ENCODE measurements at regions not wholly inside any gene's neighbourhood (a gene's known extent, or its start where the extent isn't known, plus 50 kb on each side); places are given as distances from the start of the nearest gene placed in this dataset.
"Not testable (repeated sequence)": the region's sequence is repeated elsewhere in the genome, so short reads cannot be mapped to it uniquely, and the experiment has no call there.

- DNase-seq = not testable (repeated sequence)
These were observed 50.8 kb downstream of the PPIAL4G start for GRCh38 chr1:148432318-148432717.

DNA sequence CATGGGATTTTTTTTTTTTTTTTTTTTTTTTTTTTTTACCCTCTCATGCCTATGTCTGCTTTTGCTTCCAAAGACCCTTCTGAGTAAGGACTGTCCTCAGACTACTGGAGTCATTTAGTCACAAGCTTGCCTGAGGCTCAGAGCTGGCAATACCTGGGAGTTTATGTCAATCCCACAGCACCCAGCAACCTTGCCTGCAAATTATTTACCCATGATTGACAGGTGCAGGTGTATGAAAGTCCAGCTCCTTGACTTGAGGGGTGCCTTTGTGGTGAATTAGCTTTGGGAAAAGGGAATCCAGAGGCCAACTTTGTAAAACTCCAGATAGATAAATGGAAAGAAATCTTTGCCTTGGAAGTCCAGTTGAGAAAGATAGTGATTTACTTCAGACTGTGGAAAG, 53.2 kb downstream of the PPIAL4G start:
- DNase-seq = not testable (repeated sequence)

DNA sequence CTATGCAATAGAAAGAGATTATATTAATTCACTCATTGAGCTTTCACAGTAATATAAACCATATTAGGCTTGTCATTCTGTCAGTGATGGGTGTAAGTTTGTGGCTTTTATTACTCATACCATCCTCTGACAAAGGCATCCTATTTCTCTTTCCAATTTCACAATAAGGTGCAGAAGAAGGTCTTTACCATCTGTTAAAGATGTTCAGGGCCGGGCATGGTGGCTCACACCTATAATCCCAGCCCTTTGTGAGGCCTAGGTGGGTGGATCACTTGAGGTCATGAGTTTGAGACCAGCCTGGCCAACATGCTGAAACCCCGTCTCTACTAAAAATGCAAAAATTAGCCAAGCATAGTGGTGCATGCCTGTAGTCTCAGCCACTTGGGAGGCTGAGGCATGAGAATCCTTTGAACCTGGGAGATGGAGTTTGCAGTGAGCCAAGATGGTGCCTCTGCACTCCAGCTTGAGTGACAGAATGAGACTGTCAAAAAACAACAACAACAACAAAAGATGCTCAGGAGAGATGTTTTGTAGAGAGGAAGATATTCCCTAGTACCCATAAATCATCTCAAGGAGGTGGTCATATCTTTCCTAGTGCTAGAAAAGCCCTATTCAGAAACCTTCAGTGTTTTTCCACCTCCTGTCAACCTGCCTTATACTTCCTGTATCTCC, 56.0 kb downstream of the PPIAL4G start:
- not testable (repeated sequence) for DNase-seq

- not testable (repeated sequence) for DNase-seq
These were observed 56.7 kb downstream of the PPIAL4G start for GRCh38 chr1:148426385-148426784.

- not testable (repeated sequence) for DNase-seq
These were observed 58.7 kb downstream of the PPIAL4G start for GRCh38 chr1:148424143-148425003.

DNA sequence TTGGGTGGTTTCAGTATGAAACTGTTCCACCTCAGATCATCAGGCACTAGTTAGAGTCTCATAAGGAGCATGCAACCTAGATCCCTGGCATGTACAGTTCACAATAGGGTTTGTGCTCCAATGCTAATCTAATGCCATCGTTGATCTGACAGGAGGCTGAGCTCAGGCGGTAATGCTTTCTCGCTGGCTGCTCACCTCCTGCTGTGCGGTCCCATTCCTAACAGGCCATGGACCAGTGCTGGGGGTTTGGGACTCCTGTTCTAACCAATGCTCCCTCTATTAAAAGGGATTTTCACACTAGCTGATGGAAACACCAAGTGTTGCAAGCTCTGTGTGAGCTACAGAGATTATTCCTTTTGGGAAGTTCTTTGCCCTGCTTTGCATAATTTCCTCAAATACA, 60.2 kb downstream of the PPIAL4G start:
- DNase-seq = not testable (repeated sequence)

DNA sequence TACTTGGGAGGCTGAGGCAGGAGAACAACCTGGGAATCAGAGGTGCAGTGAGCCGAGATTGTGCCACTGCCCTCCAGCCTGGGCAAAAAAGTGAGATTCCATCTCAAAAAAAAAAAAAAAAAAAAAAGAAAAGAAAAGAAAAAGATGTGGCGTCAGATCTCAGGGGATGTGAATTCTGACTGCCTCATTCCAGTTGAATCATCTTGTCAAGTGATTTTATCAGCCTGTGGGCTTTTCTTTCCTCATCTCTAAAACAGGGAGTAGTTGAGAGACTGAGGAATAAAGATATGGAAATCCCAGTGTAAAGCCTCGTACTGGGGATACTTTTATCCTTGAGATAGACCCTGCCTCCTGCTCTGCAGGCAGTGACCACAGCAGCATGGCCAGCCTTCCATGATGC, 65.9 kb downstream of the PPIAL4G start:
- not testable (repeated sequence) for DNase-seq

- DNase-seq = not testable (repeated sequence)
These were observed 69.7 kb downstream of the PPIAL4G start for GRCh38 chr1:148413385-148413784.

DNA sequence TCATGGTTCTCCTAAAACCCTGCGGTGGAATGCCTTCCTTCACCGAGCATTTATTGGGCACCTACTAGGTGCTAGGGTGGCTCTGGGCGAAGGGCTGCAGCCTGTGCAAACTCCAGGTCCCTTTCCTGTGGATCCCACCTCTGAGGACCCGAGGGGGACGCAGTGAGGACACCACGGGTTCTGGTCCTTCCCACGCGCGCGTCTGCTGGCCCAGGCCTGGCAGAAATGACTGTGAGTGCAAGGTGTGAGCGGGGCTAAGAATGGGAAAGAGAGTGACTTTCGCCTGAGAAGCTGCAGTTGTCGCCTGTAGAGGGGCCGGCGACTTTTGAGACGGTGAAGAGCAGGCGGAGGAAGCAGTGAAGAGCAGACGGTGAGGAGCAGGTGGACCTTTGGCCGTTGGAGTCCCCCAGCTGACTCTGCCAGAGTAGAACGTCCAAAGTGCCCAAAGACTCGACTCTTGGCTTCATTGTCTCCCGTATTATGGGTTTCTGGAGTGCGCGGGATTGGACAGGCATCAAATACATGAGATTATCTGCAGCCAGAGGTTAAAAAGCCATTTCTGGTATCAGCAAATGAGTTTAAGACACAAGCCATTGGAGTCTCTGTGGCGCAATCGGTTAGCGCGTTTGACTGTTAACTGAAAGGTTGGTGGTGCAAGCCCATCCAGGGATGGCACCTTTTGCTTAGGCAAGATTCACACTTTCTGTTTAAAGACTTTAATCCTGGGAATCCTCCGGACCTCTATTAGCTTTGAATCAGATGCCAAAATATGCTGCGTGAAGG, 78.1 kb downstream of the PPIAL4G start:
- DNase-seq = not testable (repeated sequence)

- DNase-seq = not testable (repeated sequence)
These were observed 79.2 kb downstream of the PPIAL4G start for GRCh38 chr1:148403925-148404324.

DNA sequence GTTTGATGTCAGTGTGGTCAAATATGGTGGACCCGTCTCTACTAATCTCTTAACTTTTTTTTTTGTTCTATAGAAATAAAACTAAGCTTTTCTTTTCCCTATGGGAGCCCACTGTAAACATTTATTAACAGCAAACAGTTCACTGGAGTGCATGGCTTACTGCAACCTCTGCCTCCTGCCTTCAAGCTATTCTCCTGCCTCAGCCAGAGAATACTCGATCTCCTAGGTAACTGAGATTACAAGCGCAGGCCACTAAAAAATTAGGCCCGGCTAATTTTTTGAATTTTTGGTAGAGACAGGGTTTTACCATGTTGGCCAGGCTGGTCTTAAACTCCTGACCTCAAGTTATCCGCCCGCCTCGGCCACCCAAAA, 80.0 kb downstream of the PPIAL4G start:
- DNase-seq = not testable (repeated sequence)

GRCh38 chr1:148402152-148403084, 80.7 kb downstream of the PPIAL4G start:
- not testable (repeated sequence) for DNase-seq

GRCh38 chr1:148397516-148397915, 85.6 kb downstream of the PPIAL4G start:
- DNase-seq = not testable (repeated sequence)

- DNase-seq = not testable (repeated sequence)
These were observed 90.6 kb downstream of the PPIAL4G start for GRCh38 chr1:148392505-148392904.

DNA sequence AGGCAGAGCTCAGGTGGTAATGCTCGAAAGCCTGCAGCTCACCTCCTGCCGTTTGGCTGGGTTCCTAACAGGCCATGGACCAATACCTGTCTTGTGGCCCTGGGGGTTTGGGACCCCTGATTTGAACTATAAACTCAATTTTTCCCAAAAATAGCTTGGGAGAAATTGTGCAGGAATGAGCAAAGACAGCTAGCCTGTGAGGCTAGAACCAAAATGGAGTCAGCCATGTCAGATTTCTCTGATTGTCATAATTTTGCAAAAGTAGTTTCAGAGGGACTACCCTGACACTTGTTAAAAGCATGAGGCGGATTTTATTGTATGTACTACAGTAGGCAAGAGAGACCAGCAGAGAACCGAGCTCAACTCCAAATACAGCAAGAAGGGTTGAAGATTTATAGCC, 91.8 kb downstream of the PPIAL4G start:
- not testable (repeated sequence) for DNase-seq

- DNase-seq = no peak
These were observed 94.1 kb downstream of the PPIAL4G start for GRCh38 chr1:148389027-148389339.

- DNase-seq = peak; percentile 66 to 74
These were observed 94.7 kb downstream of the PPIAL4G start for GRCh38 chr1:148388260-148389026.

- DNase-seq = peak in 1 of 2 experiments; percentile 34
These were observed 95.2 kb downstream of the PPIAL4G start for GRCh38 chr1:148387949-148388259.

- not testable (repeated sequence) for DNase-seq
These were observed 95.8 kb downstream of the PPIAL4G start for GRCh38 chr1:148387122-148387948.

- no peak for DNase-seq
These were observed 96.5 kb downstream of the PPIAL4G start for GRCh38 chr1:148386617-148387016.

GRCh38 chr1:148386031-148386398, 97.1 kb downstream of the PPIAL4G start:
- not testable (repeated sequence) for DNase-seq
